ENCODE measurements at regions not wholly inside any gene's neighbourhood (a gene's known extent, or its start where the extent isn't known, plus 50 kb on each side); places are given as distances from the start of the nearest gene placed in this dataset.

- Histone ChIP-seq H3K9me3 (no peaks in the 10 kb centered on the region), H3K36me3 (no peaks in the 10 kb centered on the region), H3K27me3 (no peaks in the 10 kb centered on the region), H3K27ac (no peak overlapping the region), H3K4me1 (no peaks in the 10 kb centered on the region), H3K4me3 (no peak overlapping the region)
- intact Hi-C loops (cut with DNase I; ENCODE audit: low total_unique reads), result no loop called here
- TF ChIP-seq CTCF (IDR thresholded peaks at IDR 0.05), result no peak
- TF ChIP-seq POLR2A (IDR thresholded peaks at IDR 0.05), result no peak
- DNase-seq, result no peak
Measured at GRCh38 chr5:159398936-159399335, 68.6 kb upstream of the IL12B start.

- Histone ChIP-seq H3K36me3 (no peaks in the 10 kb centered on the region), H3K4me1 (no peaks in the 10 kb centered on the region), H3K27ac (no peak overlapping the region), H3K9me3 (no peaks in the 10 kb centered on the region), H3K27me3 (no peaks in the 10 kb centered on the region), H3K4me3 (no peak overlapping the region)
- no peak for DNase-seq
- intact Hi-C loops (cut with DNase I; ENCODE audit: low total_unique reads), result no loop called here
- TF ChIP-seq CTCF (IDR thresholded peaks at IDR 0.05), result no peak
- no peak for TF ChIP-seq POLR2A (IDR thresholded peaks at IDR 0.05)
Measured at GRCh38 chr5:159400476-159400875, 70.2 kb upstream of the IL12B start.

GRCh38 chr5:159402311-159402710 lies 72.0 kb upstream of the IL12B start:
- Histone ChIP-seq H3K27ac (no peak overlapping the region), H3K4me1 (no peaks in the 10 kb centered on the region), H3K36me3 (no peaks in the 10 kb centered on the region), H3K27me3 (no peaks in the 10 kb centered on the region), H3K9me3 (no peaks in the 10 kb centered on the region), H3K4me3 (no peak overlapping the region)
- TF ChIP-seq CTCF (IDR thresholded peaks at IDR 0.05) (no peak), POLR2A (IDR thresholded peaks at IDR 0.05) (no peak)
- no peak for DNase-seq
- intact Hi-C loops (cut with DNase I; ENCODE audit: low total_unique reads), result no loop called here

GRCh38 chr5:159402856-159403255 lies 72.6 kb upstream of the IL12B start:
- Histone ChIP-seq H3K36me3 (no peaks in the 10 kb centered on the region), H3K27me3 (no peaks in the 10 kb centered on the region), H3K4me3 (no peak overlapping the region), H3K9me3 (no peaks in the 10 kb centered on the region), H3K4me1 (no peaks in the 10 kb centered on the region), H3K27ac (no peak overlapping the region)
- DNase-seq, result no peak
- intact Hi-C loops (cut with DNase I; ENCODE audit: low total_unique reads), result no loop called here
- TF ChIP-seq CTCF (IDR thresholded peaks at IDR 0.05) (no peak), POLR2A (IDR thresholded peaks at IDR 0.05) (no peak)

- no peak for TF ChIP-seq CTCF (IDR thresholded peaks at IDR 0.05)
- no peak for TF ChIP-seq POLR2A (IDR thresholded peaks at IDR 0.05)
- Histone ChIP-seq H3K9me3 (no peaks in the 10 kb centered on the region), H3K4me1 (no peaks in the 10 kb centered on the region), H3K27ac (no peak overlapping the region), H3K4me3 (no peak overlapping the region), H3K27me3 (no peaks in the 10 kb centered on the region), H3K36me3 (no peaks in the 10 kb centered on the region)
- DNase-seq, result no peak
- intact Hi-C loops (cut with DNase I; ENCODE audit: low total_unique reads), result no loop called here
Measured at GRCh38 chr5:159403906-159404681, 73.8 kb upstream of the IL12B start.

Data from uterus (tissue), 3 donors.